ENCODE measurements at regions not wholly inside any gene's neighbourhood (a gene's known extent, or its start where the extent isn't known, plus 50 kb on each side); places are given as distances from the start of the nearest gene placed in this dataset.

DNA sequence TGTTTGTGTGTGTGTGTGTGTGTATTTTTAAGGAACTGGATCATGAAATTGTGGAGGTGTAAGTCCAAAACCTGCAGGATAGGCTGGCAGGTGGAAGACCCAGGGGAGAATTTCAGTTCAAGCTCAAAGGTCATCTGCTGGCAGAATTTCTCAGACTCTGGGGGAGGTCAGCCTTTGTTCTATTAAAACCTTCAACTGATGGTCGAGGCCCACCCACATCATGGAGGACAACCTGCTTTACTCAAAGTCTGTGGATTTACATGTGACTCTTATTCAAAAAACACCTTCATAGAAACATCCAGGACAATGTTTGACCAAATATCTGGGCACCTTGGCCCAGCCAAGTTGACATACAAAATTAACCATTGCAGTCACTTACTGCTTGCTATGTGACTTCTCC is 157.2 kb downstream of the EDEM1 start:
- TF ChIP-seq, protein P1, sequence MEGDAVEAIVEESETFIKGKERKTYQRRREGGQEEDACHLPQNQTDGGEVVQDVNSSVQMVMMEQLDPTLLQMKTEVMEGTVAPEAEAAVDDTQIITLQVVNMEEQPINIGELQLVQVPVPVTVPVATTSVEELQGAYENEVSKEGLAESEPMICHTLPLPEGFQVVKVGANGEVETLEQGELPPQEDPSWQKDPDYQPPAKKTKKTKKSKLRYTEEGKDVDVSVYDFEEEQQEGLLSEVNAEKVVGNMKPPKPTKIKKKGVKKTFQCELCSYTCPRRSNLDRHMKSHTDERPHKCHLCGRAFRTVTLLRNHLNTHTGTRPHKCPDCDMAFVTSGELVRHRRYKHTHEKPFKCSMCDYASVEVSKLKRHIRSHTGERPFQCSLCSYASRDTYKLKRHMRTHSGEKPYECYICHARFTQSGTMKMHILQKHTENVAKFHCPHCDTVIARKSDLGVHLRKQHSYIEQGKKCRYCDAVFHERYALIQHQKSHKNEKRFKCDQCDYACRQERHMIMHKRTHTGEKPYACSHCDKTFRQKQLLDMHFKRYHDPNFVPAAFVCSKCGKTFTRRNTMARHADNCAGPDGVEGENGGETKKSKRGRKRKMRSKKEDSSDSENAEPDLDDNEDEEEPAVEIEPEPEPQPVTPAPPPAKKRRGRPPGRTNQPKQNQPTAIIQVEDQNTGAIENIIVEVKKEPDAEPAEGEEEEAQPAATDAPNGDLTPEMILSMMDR (IDR thresholded peaks at IDR 0.05; ENCODE audit: insufficient read depth, low read depth, low read length), result no peak
- Histone ChIP-seq H3K4me3 (ENCODE audit: low read depth, low read length) (no peak overlapping the region), H3K36me3 (ENCODE audit: control insufficient read depth, insufficient read depth, low read length) (no peaks in the 10 kb centered on the region), H3K27me3 (ENCODE audit: control insufficient read depth, insufficient read depth, low read length) (no peaks in the 10 kb centered on the region)
- ChIA-PET POLR2A (no interaction called here), CTCF (no interaction called here)
- DNase-seq (ENCODE audit: low read depth), result no peak

DNA sequence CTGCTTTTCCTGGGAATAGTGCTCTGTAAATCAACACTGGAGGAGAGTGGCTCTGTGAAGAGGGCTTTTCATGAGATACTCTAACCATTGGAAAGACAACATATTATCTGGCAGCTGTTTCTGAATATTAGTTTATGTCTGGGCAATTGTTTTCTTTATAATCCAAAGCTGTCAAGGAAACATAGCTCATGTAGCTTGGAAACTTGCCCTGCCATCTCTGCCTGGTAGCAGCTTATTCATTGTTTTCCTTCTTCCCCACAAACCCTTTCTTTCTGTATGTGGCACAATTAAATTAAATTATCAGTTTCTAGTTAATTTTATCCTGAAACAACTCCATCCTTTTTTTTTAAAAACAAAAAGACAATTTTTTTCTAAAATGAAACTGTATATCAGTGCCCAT is 160.0 kb downstream of the EDEM1 start:
- ChIA-PET CTCF (interaction anchor here (0.7 kb wide), 1 partner anchor 12 kb away, joined by 4 read pairs; no protein-coding TSS in a partner anchor), POLR2A (no interaction called here)
- TF ChIP-seq, protein P1 (IDR thresholded peaks at IDR 0.05; ENCODE audit: insufficient read depth, low read depth, low read length), result no peak
- H3K4me3 ChIP-seq (ENCODE audit: low read depth, low read length), result no peak overlapping the region
- no peaks in the 10 kb centered on the region for H3K27me3 ChIP-seq (ENCODE audit: control insufficient read depth, insufficient read depth, low read length)
- no peaks in the 10 kb centered on the region for H3K36me3 ChIP-seq (ENCODE audit: control insufficient read depth, insufficient read depth, low read length)
- no peak for DNase-seq (ENCODE audit: low read depth)

DNA sequence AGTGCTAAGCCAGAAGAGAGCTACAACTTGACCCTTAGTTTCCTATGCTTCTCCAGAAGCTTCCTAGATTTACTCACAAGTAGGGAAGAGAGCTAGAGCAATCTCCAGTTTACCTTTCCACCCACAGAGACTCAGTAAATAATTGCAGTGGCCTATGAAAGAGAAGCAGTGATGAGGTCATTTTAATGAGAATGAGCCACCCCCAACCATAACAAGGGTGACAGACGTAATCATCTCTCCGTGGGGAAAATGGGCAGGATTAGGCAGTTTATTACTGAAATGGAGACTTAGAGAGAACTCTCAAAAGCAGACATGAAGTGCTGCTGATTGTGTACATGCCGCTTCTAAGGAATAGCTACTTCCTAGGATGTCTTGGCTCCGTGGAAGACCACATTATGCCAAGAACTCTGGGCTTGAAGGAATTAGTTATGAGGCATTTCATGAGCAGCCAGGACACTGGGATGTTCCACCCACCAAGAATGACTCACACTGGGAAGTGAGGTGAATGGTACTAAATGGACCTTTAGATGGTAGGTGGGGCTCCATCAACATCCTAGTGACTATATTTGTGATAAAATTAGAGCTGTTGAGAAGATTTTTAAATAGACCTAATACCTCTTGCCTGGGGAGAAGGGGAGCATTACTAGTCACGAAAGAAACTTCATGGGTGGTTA is 160.9 kb downstream of the EDEM1 start:
- TF ChIP-seq, protein P1 (IDR thresholded peaks at IDR 0.05; ENCODE audit: insufficient read depth, low read depth, low read length), result no peak
- Histone ChIP-seq H3K4me3 (ENCODE audit: low read depth, low read length) (no peak overlapping the region), H3K27me3 (ENCODE audit: control insufficient read depth, insufficient read depth, low read length) (no peaks in the 10 kb centered on the region), H3K36me3 (ENCODE audit: control insufficient read depth, insufficient read depth, low read length) (no peaks in the 10 kb centered on the region)
- CTCF ChIA-PET, result interaction anchor here (0.5 kb wide), 1 partner anchor 1653 kb away, joined by 3 read pairs; no protein-coding TSS in a partner anchor
- POLR2A ChIA-PET, result no interaction called here
- no peak for DNase-seq (ENCODE audit: low read depth)

DNA sequence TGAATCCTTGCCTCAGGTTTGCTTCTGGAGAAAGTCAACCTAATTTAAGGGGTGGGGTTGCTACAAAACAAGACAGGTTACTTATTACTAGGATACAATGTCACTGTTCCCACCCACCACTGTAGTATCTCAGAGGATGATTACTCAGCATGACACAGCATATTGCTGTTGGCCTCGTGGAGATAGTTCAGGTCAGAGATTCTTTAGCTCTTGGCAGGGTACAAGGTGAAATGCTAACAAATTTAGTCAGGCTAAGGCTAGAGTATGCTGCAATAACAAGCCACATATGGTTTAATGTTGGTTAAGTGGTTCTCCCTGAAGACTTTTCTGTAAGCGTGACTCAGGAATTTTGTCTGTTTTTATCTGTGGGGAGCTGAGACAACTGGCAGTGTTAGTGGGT is 161.8 kb downstream of the EDEM1 start:
- Histone ChIP-seq H3K27me3 (ENCODE audit: control insufficient read depth, insufficient read depth, low read length) (no peaks in the 10 kb centered on the region), H3K36me3 (ENCODE audit: control insufficient read depth, insufficient read depth, low read length) (no peaks in the 10 kb centered on the region), H3K4me3 (ENCODE audit: low read depth, low read length) (no peak overlapping the region)
- no peak for DNase-seq (ENCODE audit: low read depth)
- TF ChIP-seq, protein P1 (IDR thresholded peaks at IDR 0.05; ENCODE audit: insufficient read depth, low read depth, low read length), result no peak
- ChIA-PET CTCF (no interaction called here), POLR2A (no interaction called here)

DNA sequence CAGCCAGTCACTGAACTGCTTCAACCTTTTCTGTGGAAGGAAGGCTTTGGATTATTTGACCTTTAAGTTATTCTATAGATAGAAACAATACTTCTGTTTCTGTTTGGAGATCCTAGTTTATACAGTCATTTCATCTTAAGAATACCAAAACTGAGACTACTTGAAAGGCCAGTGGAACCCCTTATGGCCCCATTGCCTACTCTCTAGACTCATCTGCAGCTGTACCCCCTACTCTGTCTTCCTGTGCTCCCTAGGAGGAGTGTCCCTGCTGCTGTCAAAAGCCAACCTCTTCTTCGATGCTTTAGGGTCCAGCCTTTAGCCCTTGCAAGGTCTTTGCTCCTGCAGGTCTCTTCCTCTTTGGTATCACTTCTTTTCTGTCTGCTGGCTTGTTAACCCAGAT is 169.6 kb downstream of the EDEM1 start:
- DNase-seq (ENCODE audit: low read depth), result no peak
- Histone ChIP-seq H3K4me3 (ENCODE audit: low read depth, low read length) (no peak overlapping the region), H3K36me3 (ENCODE audit: control insufficient read depth, insufficient read depth, low read length) (no peaks in the 10 kb centered on the region), H3K27me3 (ENCODE audit: control insufficient read depth, insufficient read depth, low read length) (no peaks in the 10 kb centered on the region)
- TF ChIP-seq, protein P1 (IDR thresholded peaks at IDR 0.05; ENCODE audit: insufficient read depth, low read depth, low read length), result no peak
- ChIA-PET POLR2A (no interaction called here), CTCF (no interaction called here)

Data from BJ (cell line).